ENCODE measurements at regions not wholly inside any gene's neighbourhood (a gene's known extent, or its start where the extent isn't known, plus 50 kb on each side); places are given as distances from the start of the nearest gene placed in this dataset.
"Not testable (repeated sequence)": the region's sequence is repeated elsewhere in the genome, so short reads cannot be mapped to it uniquely, and the experiment has no call there.

DNA sequence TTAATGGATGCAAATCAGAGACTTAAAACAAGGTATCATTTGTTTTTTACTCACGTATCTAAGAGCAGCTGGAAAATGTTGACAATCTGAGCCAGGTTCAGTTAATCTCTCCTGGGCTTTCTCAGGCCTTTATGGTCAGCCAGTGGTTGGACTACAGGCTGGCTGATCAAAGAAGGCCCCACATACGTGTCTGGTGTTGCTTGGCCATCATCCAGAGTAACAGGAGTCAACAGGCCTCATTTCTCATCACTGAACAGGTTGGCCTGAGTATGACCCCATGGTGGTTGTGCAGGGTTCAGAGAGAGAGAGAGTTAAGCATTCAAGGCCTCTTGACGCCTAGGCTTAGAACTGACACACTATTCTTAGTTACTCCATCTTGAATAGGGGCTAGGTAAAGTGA, 97.0 kb upstream of the VLDLR start:
- DNase-seq = no peak

DNA sequence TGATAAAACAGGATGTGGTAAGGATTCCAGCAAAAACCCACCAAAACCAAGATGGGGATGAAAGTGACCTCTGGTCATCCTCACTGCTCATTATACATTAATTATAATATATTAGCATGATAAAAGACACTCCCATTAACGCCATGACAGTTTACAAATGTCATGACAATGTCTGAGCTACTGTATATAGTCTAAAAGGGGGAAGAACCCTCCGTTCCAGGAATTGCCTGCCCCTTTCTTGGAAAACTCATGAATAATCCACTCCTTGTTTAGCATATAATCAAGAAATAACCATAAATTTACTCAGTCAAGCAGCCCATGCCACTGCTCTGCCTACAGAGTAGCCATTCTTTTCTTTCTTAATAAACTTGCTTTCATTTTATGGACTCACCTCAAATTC, 96.4 kb upstream of the VLDLR start:
- no peak for DNase-seq

DNA sequence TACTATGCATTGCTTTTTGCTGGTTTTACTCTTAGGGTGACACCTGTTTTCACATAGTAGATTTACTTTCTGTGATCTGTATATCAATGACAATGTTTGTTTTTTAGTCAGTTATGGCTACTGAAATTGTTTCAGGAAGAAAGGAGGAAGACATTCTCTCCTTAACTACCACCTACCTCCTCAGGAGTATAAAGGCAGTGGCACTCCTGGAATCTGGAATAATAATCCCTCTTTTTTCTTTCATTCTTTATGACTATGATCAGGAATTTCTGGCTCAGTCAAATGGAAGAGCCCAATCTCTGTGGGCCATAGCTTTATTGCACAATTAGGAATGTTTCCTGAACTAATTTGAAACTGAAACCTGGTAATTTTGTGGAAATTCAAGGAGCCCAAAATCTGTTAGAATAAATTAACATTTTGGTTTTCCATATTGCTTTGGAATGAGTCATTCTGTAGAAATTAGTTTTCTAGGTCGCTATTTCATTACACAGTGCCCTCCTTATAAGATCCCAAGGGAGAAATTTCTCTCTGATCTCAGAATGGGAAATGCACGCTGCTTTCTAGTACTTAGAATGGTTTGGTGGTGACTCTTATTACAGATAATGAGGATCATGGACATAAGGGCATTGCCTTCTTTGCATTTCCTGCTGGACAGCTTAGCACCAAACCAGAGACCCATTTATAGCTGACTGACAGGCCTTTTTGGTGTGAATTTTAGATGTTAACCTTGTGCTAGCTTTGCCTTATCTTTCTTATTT, 95.3 kb upstream of the VLDLR start:
- no peak for DNase-seq

DNA sequence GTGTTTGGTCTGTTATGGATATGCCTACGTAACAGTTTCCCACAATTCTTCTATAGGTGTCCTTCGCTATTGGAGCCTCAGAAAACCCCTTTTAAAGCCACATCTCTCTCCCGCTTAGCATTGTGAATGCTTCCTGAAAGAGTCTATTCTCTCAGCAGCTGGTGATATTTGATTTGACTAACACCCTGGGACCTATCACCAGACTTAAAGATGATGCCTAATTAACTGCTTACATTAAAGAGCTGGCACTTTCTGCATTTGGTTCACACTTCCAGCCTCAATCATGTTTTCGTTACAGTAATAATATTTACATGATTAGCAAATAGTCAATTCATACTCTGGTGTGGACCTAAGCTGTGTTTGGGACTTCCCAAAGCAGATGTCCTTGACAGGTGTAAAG, 90.1 kb upstream of the VLDLR start:
- DNase-seq = no peak

DNA sequence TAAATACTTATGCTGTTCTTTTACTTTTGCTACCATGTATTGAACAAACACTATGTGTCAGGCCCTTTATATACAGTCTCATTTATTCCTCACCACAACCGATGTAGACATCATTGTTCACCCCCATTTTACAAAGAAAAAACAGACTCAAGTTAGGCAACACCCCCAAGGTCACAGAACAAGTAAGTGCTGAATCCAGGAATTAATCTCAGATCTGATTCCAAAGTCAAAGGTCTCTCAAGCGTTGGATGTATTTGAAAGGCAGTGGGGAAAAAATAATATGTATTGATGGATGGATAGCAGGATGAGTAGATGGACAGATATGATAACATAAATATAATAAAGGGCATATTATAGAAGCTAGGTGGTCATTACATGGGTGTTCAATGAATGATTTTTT, 85.1 kb upstream of the VLDLR start:
- DNase-seq = no peak

DNA sequence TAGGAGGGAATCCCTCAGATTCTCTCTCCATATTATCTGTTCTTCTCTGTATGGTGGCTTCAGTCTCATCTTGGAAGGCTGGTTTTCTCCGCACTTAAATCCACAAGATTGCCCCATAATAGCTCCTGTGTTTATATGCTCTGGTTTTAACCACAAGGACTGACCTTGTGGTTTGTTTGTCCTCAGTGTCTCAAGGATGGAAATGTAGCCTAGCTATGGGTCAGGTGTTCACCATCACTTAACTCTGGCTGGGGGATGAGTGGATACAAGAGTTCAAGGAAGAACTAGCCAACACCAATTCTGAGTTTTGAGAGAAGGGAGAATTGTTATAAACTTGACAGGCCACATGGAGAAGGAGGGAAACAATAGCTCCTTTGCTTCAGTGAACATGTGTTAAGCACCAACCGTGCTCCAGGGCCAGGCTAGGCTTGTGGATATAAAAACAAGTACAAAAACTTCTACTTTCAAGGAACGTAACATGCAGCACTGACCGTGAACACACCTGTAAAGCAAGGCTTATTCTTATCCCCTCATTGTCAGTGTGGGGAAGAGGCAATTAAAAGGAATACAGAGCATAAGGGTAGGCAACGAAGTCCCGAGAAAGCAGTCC, 75.6 kb upstream of the VLDLR start:
- no peak for DNase-seq

DNA sequence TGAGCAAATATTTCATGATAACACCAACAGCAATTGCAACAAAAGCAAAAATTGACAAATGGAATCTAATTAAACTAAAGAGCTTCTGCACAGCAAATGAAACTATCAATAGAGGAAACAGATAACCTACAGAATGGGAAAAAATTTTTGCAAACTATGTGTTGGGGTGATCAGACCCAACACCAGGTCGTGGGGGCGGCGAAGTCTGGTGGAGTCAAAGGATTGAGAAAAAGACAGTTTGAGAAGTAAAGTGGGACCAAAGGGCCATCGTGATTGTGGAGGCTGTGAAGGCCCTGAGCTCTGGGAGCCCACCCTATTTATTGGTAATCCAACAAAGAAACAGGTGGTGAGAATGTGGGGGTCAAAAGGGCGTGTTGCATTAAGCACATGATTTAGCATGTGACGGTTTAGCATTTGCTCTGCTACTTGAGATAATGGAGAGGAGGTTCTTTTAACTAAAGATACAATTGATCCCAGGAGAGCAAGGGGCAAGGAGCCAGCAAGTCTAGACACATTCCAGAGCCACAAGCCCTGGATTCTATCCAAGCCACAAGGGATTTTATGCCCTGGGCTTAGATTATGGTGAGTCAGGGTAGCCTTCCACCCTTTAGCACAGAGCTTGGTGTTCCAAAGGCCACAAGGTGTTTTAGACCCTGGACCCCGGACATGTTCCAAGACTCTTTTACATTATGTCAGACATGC, 65.5 kb upstream of the VLDLR start:
- not testable (repeated sequence) for DNase-seq

DNA sequence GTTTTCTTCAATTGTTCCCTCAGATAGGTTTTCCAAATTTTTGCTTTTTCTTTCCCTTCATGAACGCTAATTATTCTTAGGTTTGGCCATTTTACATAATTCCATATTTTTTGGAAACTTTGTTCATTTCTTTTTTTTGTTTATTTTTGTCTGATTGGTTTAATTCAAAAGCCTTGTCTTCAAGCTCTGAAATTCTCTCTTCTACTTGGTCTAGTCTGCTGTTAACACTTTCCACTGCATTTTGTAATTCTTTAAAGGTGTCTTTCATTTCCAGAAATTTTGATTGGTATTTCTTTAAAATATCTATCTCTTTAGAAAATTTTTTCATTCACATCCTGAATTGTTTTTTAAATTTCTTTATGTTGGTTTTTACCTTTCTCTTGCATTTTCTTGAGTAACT, 63.9 kb upstream of the VLDLR start:
- DNase-seq = no peak

DNA sequence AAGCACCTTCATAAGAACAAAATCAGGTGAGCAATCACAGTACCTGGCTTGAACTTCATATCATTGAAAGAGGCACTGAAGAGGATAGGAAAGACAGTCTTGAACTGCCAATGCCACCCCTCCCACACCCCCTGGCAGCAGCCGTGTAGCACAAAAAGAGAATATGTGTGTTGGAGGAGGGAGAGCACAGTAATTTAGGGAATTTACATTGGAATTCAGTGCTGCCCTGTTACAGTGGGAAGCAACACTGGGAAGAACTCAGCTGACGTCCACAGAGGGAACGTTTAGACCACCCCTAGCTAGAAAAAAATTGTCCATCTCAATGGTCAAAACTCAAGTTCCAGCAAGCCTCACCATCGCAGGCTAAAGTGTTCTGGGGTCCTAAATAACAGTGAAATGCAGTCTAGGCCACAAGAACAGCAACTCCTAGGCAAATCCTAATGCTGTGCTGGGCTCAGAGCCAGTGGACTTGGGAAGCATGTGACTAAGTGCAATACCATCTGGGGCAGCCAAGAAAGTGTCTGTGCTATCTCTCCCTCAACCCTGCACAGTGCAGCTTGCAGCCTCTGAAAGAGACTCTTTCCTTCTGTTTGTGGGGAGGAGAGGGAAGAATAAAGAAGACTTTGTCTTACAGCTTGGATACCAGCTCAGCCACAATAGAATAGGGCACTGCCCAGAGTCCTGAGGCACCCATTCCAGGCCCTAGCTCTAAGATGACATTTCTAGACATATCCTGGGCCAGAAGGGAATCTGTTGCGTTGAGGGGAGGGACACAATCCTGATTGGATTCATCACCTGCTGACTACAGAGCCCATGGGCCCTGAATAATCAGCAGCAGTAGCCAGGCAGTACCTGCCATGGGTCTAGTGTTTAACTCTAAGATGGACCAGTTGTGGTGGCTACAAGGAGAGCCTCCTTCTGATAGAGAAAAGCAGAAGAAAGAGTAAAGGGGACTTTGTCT, 62.1 kb upstream of the VLDLR start:
- DNase-seq = no peak

DNA sequence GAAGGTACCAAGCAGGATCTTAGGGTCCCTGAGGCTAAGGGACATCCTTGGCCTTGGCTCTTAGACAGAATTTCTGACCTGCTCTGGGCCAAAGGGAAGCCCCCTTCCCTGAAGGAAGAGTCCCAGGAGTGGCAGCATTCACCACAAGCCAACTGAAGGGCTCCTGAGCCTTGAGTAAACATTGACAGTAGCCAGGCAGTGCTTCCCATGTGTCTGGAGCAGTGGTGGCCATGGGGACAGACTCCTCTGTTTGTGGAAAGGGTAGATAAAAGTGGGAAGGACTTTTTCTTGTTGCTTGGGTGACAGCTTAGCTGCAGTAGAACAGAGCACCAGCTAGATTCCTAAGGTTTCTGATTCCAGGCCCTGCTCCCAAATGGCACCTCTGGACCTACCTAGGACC, 61.4 kb upstream of the VLDLR start:
- DNase-seq = no peak

DNA sequence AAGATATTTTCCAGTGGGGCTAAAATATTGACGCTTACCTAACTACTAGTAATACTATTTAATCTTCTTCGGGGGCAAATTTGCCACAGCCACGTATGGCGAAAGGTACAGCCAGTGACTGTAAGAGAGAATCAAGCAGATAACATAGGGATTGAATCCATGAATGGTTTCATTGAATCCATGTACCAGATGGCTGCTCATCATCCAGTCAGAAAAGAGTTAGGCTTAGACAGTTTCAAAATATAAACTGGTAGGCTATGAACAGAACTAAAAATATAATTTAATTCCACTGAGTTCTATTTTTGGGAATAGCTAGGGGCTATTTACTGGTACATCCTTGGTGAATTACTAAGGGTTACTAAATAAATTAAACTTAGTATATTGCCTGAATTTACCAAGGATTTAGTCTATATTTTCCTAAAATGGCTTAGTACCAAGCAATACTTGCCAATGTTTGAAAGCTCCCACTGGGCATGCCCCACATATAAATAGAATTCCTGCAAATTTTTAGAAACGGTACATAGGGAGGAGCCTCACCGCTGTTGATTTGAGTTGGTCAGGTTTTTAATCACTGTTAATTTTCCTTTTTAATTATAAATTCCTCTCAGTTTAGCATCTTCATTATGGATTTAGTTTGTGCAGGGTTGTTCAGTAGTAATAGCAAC, 55.8 kb upstream of the VLDLR start:
- DNase-seq = no peak

DNA sequence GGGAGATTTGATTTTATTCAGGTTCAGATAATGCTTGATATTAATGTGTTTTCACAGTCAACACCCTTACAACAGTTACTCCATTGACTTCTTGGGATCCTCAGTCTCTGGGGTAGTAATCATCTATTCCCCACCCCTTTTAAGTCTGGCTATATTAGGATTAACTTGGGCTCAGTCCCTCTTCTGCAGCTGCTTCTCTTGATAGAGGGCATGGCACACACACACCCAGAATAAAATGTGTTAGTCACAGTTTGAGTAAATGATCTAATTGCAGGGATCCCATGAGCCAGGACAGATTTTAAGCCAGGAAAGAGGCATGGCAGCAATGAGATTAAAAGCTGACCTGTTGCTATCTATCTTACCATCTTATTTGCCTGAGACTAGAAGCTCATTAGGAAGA, 53.7 kb upstream of the VLDLR start:
- DNase-seq = no peak

DNA sequence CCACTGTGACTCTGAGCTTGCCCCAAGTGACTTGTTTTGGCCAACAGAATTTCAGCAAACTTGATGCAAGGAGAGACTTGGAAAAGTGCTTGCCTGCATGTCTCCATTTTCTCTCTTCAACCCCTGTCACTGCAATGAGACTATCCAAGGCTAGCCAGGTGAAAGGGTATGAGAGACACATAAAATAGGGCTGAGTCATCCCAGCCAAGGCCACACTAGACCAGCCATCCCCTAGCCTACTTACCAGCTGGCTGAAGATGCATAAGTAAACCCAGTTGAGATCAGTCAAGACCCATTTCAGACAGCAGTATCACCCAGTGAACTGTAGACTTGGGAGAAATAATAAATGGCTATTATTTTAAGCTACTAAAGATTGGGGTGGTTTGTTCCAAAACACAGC, 52.9 kb upstream of the VLDLR start:
- no peak for DNase-seq

DNA sequence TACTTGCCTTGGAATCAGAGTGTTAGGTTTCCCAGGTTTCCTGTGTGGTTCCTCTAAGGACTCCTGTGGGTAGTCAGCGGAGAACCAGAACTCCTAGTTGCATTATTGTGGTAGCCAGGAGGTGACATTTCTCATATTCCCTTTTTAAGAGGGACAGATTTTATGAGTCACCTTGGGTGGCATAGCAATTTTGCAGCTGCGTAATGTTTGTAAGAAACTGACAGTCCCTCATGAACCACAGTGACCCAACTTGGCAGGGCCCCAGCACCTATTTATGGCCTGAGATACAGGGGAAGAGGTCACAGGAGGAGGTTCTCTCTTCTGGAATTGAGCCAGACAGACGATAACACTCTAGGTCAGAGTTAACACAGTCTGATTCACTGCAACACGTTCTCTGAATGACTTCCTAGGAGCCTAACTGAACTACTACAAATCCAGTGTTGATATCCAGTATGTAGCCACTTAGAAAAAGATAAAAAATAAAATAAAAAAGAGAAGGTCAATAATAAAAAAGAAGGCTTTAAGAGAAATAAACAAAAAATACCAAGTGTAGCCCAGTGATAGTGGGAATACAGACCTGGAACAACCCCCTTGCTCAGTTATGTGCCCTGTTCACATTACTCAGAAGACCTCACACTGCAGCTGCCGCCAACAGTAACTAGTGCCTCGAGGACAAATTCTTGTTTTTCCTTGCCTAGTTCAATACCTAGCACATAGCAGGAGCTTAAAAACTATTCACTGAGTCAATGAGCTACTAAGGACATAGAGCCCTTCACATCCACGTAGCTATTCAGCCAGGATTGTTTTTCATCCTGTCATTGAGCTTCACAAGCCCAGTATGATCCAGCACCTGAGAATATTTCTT, 50.7 kb upstream of the VLDLR start:
- DNase-seq = peak; percentile 29

Measured in CD4-positive, alpha-beta T cell treated with Interleukin-4 for 4 hours (primary cell).